IMR-90 (cell line): ENCODE measurements at regions not wholly inside any gene's neighbourhood (a gene's known extent, or its start where the extent isn't known, plus 50 kb on each side); places are given as distances from the start of the nearest gene placed in this dataset.

Experiments used
- ATAC-seq: fragments of 200-7000 bp; cut with Tn5 transposase; 2 replicates; pipeline ENCODE4 v1.9.1; 2020; ENCODE audit warnings: low read depth, mild to moderate bottlenecking, moderate library complexity
- BruUV-seq: library from RNA; stranded (reverse); fragments of 400-500 nt; replicated peaks from 2 replicates; lab custom pipeline; 2021; lab: Mats Ljungman, UMichigan
- CTCF ChIA-PET: fragments of 300-600 bp; formaldehyde crosslinking; extraction: SDS; loops from one replicate; lab custom pipeline; 2021; ENCODE audit warnings: antibody characterized with exemption; lab: Yijun Ruan, JAX
- POLR2A ChIA-PET: fragments of 300-600 bp; sonication (Branson Sonifier 250); formaldehyde crosslinking; loops from one replicate; lab custom pipeline; 2022; ENCODE audit warnings: antibody characterized with exemption; ENCODE audit not compliant: unreplicated experiment; lab: Charles Lee
- DNase-seq: peaks from one replicate; pipeline ENCODE4 v3.0.0; 2013
- H2AFZ ChIP-seq: replicated peaks from 2 replicates; pipeline ENCODE3; 2013; ENCODE audit warnings: low read length, mild to moderate bottlenecking; ENCODE audit not compliant: poor library complexity
- H2AK5ac ChIP-seq: 2 replicates; pipeline ENCODE4 v1.6.1; 2013; ENCODE audit warnings: low read depth, low read length, inconsistent platforms
- H2AK9ac ChIP-seq: replicated peaks from 2 replicates; pipeline ENCODE3; 2013; ENCODE audit warnings: mild to moderate bottlenecking, low read depth, low read length, moderate library complexity; ENCODE audit not compliant: poor library complexity
- H2BK120ac ChIP-seq: 2 replicates; pipeline ENCODE4 v1.6.1; 2013; ENCODE audit warnings: low read depth, low read length, inconsistent platforms
- H2BK15ac ChIP-seq: 3 replicates; pipeline ENCODE4 v1.6.1; 2013; ENCODE audit warnings: low read depth, low read length, inconsistent platforms
- H2BK20ac ChIP-seq: 2 replicates; pipeline ENCODE4 v1.6.1; 2013; ENCODE audit warnings: low read depth, mild to moderate bottlenecking, inconsistent platforms, low read length, moderate library complexity
- H2BK5ac ChIP-seq: 2 replicates; pipeline ENCODE4 v1.6.1; 2013; ENCODE audit warnings: mild to moderate bottlenecking, low read depth, low read length, inconsistent platforms; ENCODE audit not compliant: poor library complexity, severe bottlenecking
- H3K14ac ChIP-seq: replicated peaks from 2 replicates; pipeline ENCODE4 v1.6.1; 2013; ENCODE audit warnings: low read depth, low read length, inconsistent platforms
- H3K18ac ChIP-seq: 2 replicates; pipeline ENCODE4 v1.6.1; 2013; ENCODE audit warnings: low read depth, low read length, control low read depth
- H3K23ac ChIP-seq: 2 replicates; pipeline ENCODE4 v1.6.1; 2013; ENCODE audit warnings: low read depth, low read length, inconsistent platforms
- H3K27ac ChIP-seq: 2 replicates; pipeline ENCODE4 v1.5.1; 2013; ENCODE audit warnings: mild to moderate bottlenecking, control low read depth, low read length; ENCODE audit not compliant: insufficient read depth
- H3K27me3 ChIP-seq: 2 replicates; pipeline ENCODE4 v1.6.1; 2013; ENCODE audit warnings: low read length; ENCODE audit not compliant: control insufficient read depth, insufficient read depth
- H3K36me3 ChIP-seq: 2 replicates; pipeline ENCODE4 v1.6.1; 2013; ENCODE audit warnings: low read length, mixed read lengths; ENCODE audit not compliant: control insufficient read depth, insufficient read depth
- H3K4ac ChIP-seq: 2 replicates; pipeline ENCODE4 v1.6.1; 2013; ENCODE audit warnings: low read depth, low read length, inconsistent platforms
- H3K4me1 ChIP-seq: 2 replicates; pipeline ENCODE4 v1.6.1; 2013; ENCODE audit warnings: low read length, mixed read lengths; ENCODE audit not compliant: control insufficient read depth, insufficient read depth
- H3K4me2 ChIP-seq: 2 replicates; pipeline ENCODE4 v1.6.1; 2013; ENCODE audit warnings: low read depth, mild to moderate bottlenecking, control low read depth, low read length, moderate library complexity
- H3K4me3 ChIP-seq: 2 replicates; pipeline ENCODE4 v1.5.1; 2013; ENCODE audit warnings: low read depth, mild to moderate bottlenecking, control low read depth, low read length, moderate library complexity; ENCODE audit not compliant: insufficient read depth
- H3K56ac ChIP-seq: 2 replicates; pipeline ENCODE4 v1.6.1; 2013; ENCODE audit warnings: low read length, inconsistent platforms; ENCODE audit not compliant: insufficient read depth; ENCODE audit errors: extremely low read depth
- H3K79me1 ChIP-seq, 2 experiments: 2 replicates each; pipeline ENCODE4 v1.6.1; 2013; ENCODE audit warnings: low read length in 2 of 2, inconsistent platforms in 1 of 2, low read depth in 1 of 2
- H3K9ac ChIP-seq: 2 replicates; pipeline ENCODE4 v1.6.1; 2013; ENCODE audit warnings: low read depth, low read length, control low read depth
- H3K9me1 ChIP-seq: 2 replicates; pipeline ENCODE4 v1.6.1; 2013; ENCODE audit warnings: low read length, inconsistent platforms; ENCODE audit not compliant: insufficient read depth
- H3K9me3 ChIP-seq: 2 replicates; pipeline ENCODE4 v1.6.1; 2013; ENCODE audit warnings: low read length; ENCODE audit not compliant: control insufficient read depth, insufficient read depth
- H4K20me1 ChIP-seq: 2 replicates; pipeline ENCODE4 v1.6.1; 2013; ENCODE audit warnings: low read length, inconsistent platforms; ENCODE audit not compliant: insufficient read depth
- H4K5ac ChIP-seq: 2 replicates; pipeline ENCODE4 v1.6.1; 2013; ENCODE audit warnings: mild to moderate bottlenecking, low read depth, low read length, control low read depth
- H4K8ac ChIP-seq, 2 experiments: 2 replicates each; pipeline ENCODE4 v1.6.1; 2013; ENCODE audit warnings: low read depth in 2 of 2, low read length in 2 of 2, control low read depth in 1 of 2, inconsistent platforms in 1 of 2
- H4K91ac ChIP-seq: 2 replicates; pipeline ENCODE4 v1.6.1; 2013; ENCODE audit warnings: low read depth, low read length, inconsistent platforms; ENCODE audit not compliant: insufficient read depth
- CHD1 ChIP-seq: IDR thresholded peaks from 2 replicates; pipeline ENCODE4 v1.6.1; 2012; ENCODE audit warnings: low read depth, low read length, improper control_type of control experiment
- POLR2A ChIP-seq: IDR thresholded peaks from 2 replicates; pipeline ENCODE4 v1.6.1; 2012; ENCODE audit warnings: mild to moderate bottlenecking, low read depth, low read length
- WGBS, 2 experiments: methylation state at CpG; one replicate each; pipeline versions ENCODE4 v1.1.5 to v1.1.7; 2013; ENCODE audit warnings: missing lambda C conversion rate in 2 of 2; ENCODE audit not compliant: insufficient read length in 1 of 2; ENCODE audit errors: extremely low coverage in 2 of 2; 5-methylcytosine and 5-hydroxymethylcytosine counted together
- dilution Hi-C: fragments of 300-500 bp; cut with HindIII; formaldehyde crosslinking; loops from one replicate; pipeline ENCODE4 v1.14.3; 2018; ENCODE audit warnings: low sequenced_read_pairs; ENCODE audit not compliant: unreplicated experiment
- in situ Hi-C: fragments of 300-500 bp; cut with MboI; formaldehyde crosslinking; loops from 3 replicates; pipeline ENCODE4 v1.14.3; 2019; ENCODE audit warnings: low sequenced_read_pairs, inconsistent platforms, mixed read lengths
- intact Hi-C: fragments of 100-400 bp; cut with micrococcal nuclease; formaldehyde crosslinking; loops from 2 replicates; pipeline ENCODE4 v1.10.0; 2022

GRCh38 chr20:3334156-3334943, 73.1 kb downstream of the DNAAF9 start:
- peaks cover 0 to 3% of the 10 kb centered on the region in 2 experiments; a peak in 1 of 4 replicates for H3K79me1 ChIP-seq
- H3K27ac ChIP-seq = no peak overlapping the region
- no peak overlapping the region for H2BK15ac ChIP-seq
- H4K91ac ChIP-seq = no peak overlapping the region
- H3K4me2 ChIP-seq = no peak overlapping the region
- H4K5ac ChIP-seq = no peak overlapping the region
- no peak overlapping the region for H2AK5ac ChIP-seq
- no peaks in the 10 kb centered on the region for H3K9me3 ChIP-seq
- H4K8ac ChIP-seq = no peak overlapping the region
- H3K4me1 ChIP-seq = no peaks in the 10 kb centered on the region
- CTCF ChIA-PET = no interaction called here
- WGBS, 2 experiments = 100% methylated on average over 3 of the region's 8 CpGs; no CpG with 5 or more reads in 1 of the 2 experiments
- POLR2A ChIA-PET = no interaction called here
- ATAC-seq (no peak), DNase-seq (no peak)
- no peak overlapping the region for H2BK20ac ChIP-seq
- dilution Hi-C loops = no loop called here
- no peak overlapping the region for H3K14ac ChIP-seq
- no peak overlapping the region for H2BK120ac ChIP-seq
- H3K4ac ChIP-seq = no peak overlapping the region
- no peak overlapping the region for H2BK5ac ChIP-seq
- H3K18ac ChIP-seq = no peak overlapping the region
- intact Hi-C loops = no loop called here
- no peaks in the 10 kb centered on the region; the same call in 1 of the 2 replicates for H3K9me1 ChIP-seq
- H2AK9ac ChIP-seq = no peak overlapping the region
- H3K36me3 ChIP-seq = peaks cover 29% of the 10 kb centered on the region
- H4K20me1 ChIP-seq = no peaks in the 10 kb centered on the region
- H2AFZ ChIP-seq = no peak overlapping the region
- H3K9ac ChIP-seq = no peak overlapping the region
- no peaks in the 10 kb centered on the region for H3K27me3 ChIP-seq
- no peak overlapping the region for H3K23ac ChIP-seq
- BruUV-seq = no TSS peak
- TF ChIP-seq CHD1 = no peak
- TF ChIP-seq POLR2A = no peak
- H3K4me3 ChIP-seq = no peak overlapping the region
- in situ Hi-C loops = no loop called here
- no peak overlapping the region for H3K56ac ChIP-seq
